Spleen (tissue), 11 donors: ENCODE measurements at regions not wholly inside any gene's neighbourhood (a gene's known extent, or its start where the extent isn't known, plus 50 kb on each side); places are given as distances from the start of the nearest gene placed in this dataset.

Experiments used
- DNase-seq: peaks from one replicate; pipeline ENCODE4 v3.0.0-alpha.2; 2020
- H3K27ac ChIP-seq, 8 donors: fragments of 200-600 bp; sonication (generic) in 7 of 8; 1 replicate in 4 of 8; 2 replicates in 4 of 8; pipeline versions ENCODE4 v1.5.0 to v1.8.0; 2016 to 2021; ENCODE audit warnings: inconsistent platforms in 4 of 8, mild to moderate bottlenecking in 4 of 8, moderate library complexity in 1 of 8
- H3K27me3 ChIP-seq, 7 donors: fragments of 200-600 bp; sonication (generic) in 6 of 7; replicated peaks in 1 of 7; 1 replicate in 4 of 7; 2 replicates in 3 of 7; pipeline versions ENCODE4 v1.5.0 to v1.8.0; 2016 to 2021; ENCODE audit warnings: inconsistent platforms in 3 of 7, mild to moderate bottlenecking in 1 of 7
- H3K36me3 ChIP-seq, 6 donors: fragments of 200-600 bp; sonication (generic) in 5 of 6; 1 replicate in 4 of 6; 2 replicates in 2 of 6; pipeline versions ENCODE4 v1.5.0 to v1.8.0; 2016 to 2021; ENCODE audit warnings: inconsistent platforms in 2 of 6
- H3K4me1 ChIP-seq, 6 donors: fragments of 200-600 bp; sonication (generic) in 5 of 6; 1 replicate in 3 of 6; 2 replicates in 3 of 6; pipeline versions ENCODE4 v1.5.0 to v1.8.0; 2016 to 2021; ENCODE audit warnings: inconsistent platforms in 3 of 6
- H3K4me3 ChIP-seq, 8 donors: fragments of 200-600 bp; sonication (generic) in 7 of 8; 1 replicate in 4 of 8; 2 replicates in 4 of 8; pipeline versions ENCODE4 v1.5.0 to v1.8.0; 2016 to 2021; ENCODE audit warnings: inconsistent platforms in 4 of 8, mild to moderate bottlenecking in 4 of 8, moderate library complexity in 2 of 8
- H3K9me3 ChIP-seq, 8 donors: fragments of 200-600 bp; sonication (generic) in 7 of 8; 1 replicate in 4 of 8; 2 replicates in 4 of 8; pipeline versions ENCODE4 v1.5.0 to v1.8.0; 2016 to 2021; ENCODE audit warnings: inconsistent platforms in 4 of 8
- CTCF ChIP-seq, 11 experiments: fragments of 200-600 bp in 7 of 11; fragments of 450-650 bp in 4 of 11; sonication (generic) in 4 of 11; IDR thresholded peaks in 8 of 11; conservative IDR thresholded peaks in 3 of 11; 1 replicate in 7 of 11; 2 replicates in 4 of 11; pipeline versions ENCODE4 v1.4.0 to v1.8.0; 2016 to 2021; ENCODE audit warnings: antibody characterized with exemption in 11 of 11, inconsistent platforms in 4 of 11, mild to moderate bottlenecking in 1 of 11
- POLR2A ChIP-seq, 3 donors: fragments of 450-650 bp; IDR thresholded peaks; one replicate each; pipeline ENCODE4 v1.5.1; 2017; ENCODE audit warnings: antibody characterized with exemption in 3 of 3, mild to moderate bottlenecking in 1 of 3
- POLR2AphosphoS5 ChIP-seq, 3 donors: sonication (generic); formaldehyde crosslinking; IDR thresholded peaks; one replicate each; pipeline ENCODE4 v1.5.1; 2017; ENCODE audit warnings: antibody characterized with exemption in 3 of 3
- WGBS, 5 donors: extraction: QIAGEN DNeasy Blood & Tissue Kit in 3 of 5; methylation state at CpG; one replicate each; pipeline versions ENCODE4 v1.1.5 to v1.1.7; 2013 to 2018; 5-methylcytosine and 5-hydroxymethylcytosine counted together
- intact Hi-C: fragments of 100-400 bp; cut with DNase I; formaldehyde crosslinking; loops from one replicate; pipeline ENCODE4 v1.15.0; 2023; ENCODE audit warnings: low total_unique reads
- donor health status: healthy with polysubstance abuse.
- donor health status: DM: no; HTN: no; CAD: no; lungs with moderate emphysema.
- donor health status: DM: no; HTN: no; CAD: no.
- donor health status: Bipolar disorder and iron deficiency.
- donor health status: healthy.
- donor health status: DM: no; HTN: no; CAD: no.
- donor health status: DM: yes; HTN: yes; CAD: no.

- intact Hi-C loops, result no loop called here
- Histone ChIP-seq H3K9me3 (no peaks in the 10 kb centered on the region), H3K4me1 (no peaks in the 10 kb centered on the region)
These were observed 142.5 kb upstream of the PREP start for GRCh38 chr6:105545228-105545920.

GRCh38 chr6:105539911-105540310 is 137.0 kb upstream of the PREP start:
- Histone ChIP-seq H3K27me3 (peaks cover 0 to 4% (median 0%) of the 10 kb centered on the region in 7 donors), H3K9me3 (no peaks in the 10 kb centered on the region), H3K36me3 (no peaks in the 10 kb centered on the region), H3K4me3 (no peak overlapping the region), H3K4me1 (no peaks in the 10 kb centered on the region), H3K27ac (no peak overlapping the region)
- TF ChIP-seq CTCF (IDR thresholded peaks at IDR 0.05 in 8 of 11, conservative IDR thresholded peaks at IDR 0.05 in 3 of 11), result no peak
- TF ChIP-seq POLR2AphosphoS5 (IDR thresholded peaks at IDR 0.05), result no peak
- no peak for TF ChIP-seq POLR2A (IDR thresholded peaks at IDR 0.05)
- 90 to 95% (median 94%) methylated on average over 5 of the region's 5 CpGs for WGBS, 5 donors
- no peak for DNase-seq
- intact Hi-C loops, result no loop called here

More at GRCh38 chr6:105545228-105545920, 142.5 kb upstream of the PREP start:
- Histone ChIP-seq H3K36me3 (no peaks in the 10 kb centered on the region), H3K27me3 (peaks cover 0 to 4% (median 0%) of the 10 kb centered on the region in 7 donors), H3K4me3 (no peak overlapping the region), H3K27ac (no peak overlapping the region)
- no peak for DNase-seq
- WGBS, 5 donors, result 75 to 93% (median 80%) methylated on average over 4 of the region's 4 CpGs
- TF ChIP-seq POLR2A (IDR thresholded peaks at IDR 0.05), result no peak
- TF ChIP-seq CTCF (IDR thresholded peaks at IDR 0.05 in 8 of 11, conservative IDR thresholded peaks at IDR 0.05 in 3 of 11), result no peak
- TF ChIP-seq POLR2AphosphoS5 (IDR thresholded peaks at IDR 0.05), result no peak

- intact Hi-C loops, result no loop called here
- H3K9me3 ChIP-seq, result no peaks in the 10 kb centered on the region
- no peaks in the 10 kb centered on the region for H3K27me3 ChIP-seq
- no peaks in the 10 kb centered on the region for H3K4me1 ChIP-seq
- 80 to 94% (median 87%) methylated on average over 2 of the region's 2 CpGs for WGBS, 5 donors
- H3K4me3 ChIP-seq, result no peak overlapping the region
- DNase-seq, result no peak
- TF ChIP-seq POLR2A (IDR thresholded peaks at IDR 0.05), result no peak
- no peak for TF ChIP-seq POLR2AphosphoS5 (IDR thresholded peaks at IDR 0.05)
- H3K27ac ChIP-seq, result no peak overlapping the region
- H3K36me3 ChIP-seq, result no peaks in the 10 kb centered on the region
These were observed 135.2 kb upstream of the PREP start for GRCh38 chr6:105537981-105538578.

GRCh38 chr6:105536961-105537360 is 134.1 kb upstream of the PREP start:
- Histone ChIP-seq H3K4me1 (no peaks in the 10 kb centered on the region), H3K4me3 (no peak overlapping the region), H3K36me3 (no peaks in the 10 kb centered on the region), H3K9me3 (no peaks in the 10 kb centered on the region), H3K27ac (no peak overlapping the region), H3K27me3 (no peaks in the 10 kb centered on the region)
- 73 to 89% (median 86%) methylated on average over 3 of the region's 3 CpGs for WGBS, 5 donors
- intact Hi-C loops, result no loop called here
- TF ChIP-seq POLR2A (IDR thresholded peaks at IDR 0.05), result no peak
- no peak for TF ChIP-seq CTCF (IDR thresholded peaks at IDR 0.05 in 8 of 11, conservative IDR thresholded peaks at IDR 0.05 in 3 of 11)
- no peak for TF ChIP-seq POLR2AphosphoS5 (IDR thresholded peaks at IDR 0.05)
- DNase-seq, result no peak
